ENCODE measurements at regions not wholly inside any gene's neighbourhood (a gene's known extent, or its start where the extent isn't known, plus 50 kb on each side); places are given as distances from the start of the nearest gene placed in this dataset.
"Not testable (repeated sequence)": the region's sequence is repeated elsewhere in the genome, so short reads cannot be mapped to it uniquely, and the experiment has no call there.

GRCh38 chr10:109809954-109810353, 113.4 kb downstream of the XPNPEP1 start:
- not testable (repeated sequence) for DNase-seq

GRCh38 chr10:109801191-109801590, 122.1 kb downstream of the XPNPEP1 start:
- DNase-seq, result not testable (repeated sequence)

GRCh38 chr10:109790647-109791046, 132.7 kb downstream of the XPNPEP1 start:
- DNase-seq, result no peak

GRCh38 chr10:109784236-109784635, 139.1 kb downstream of the XPNPEP1 start:
- DNase-seq, result peak; percentile 4

- DNase-seq, result no peak
Observed at GRCh38 chr10:109783286-109783685, 140.0 kb downstream of the XPNPEP1 start.

GRCh38 chr10:109780997-109781396, 142.3 kb downstream of the XPNPEP1 start:
- DNase-seq, result no peak

GRCh38 chr10:109778993-109779392, 144.3 kb downstream of the XPNPEP1 start:
- DNase-seq, result no peak

GRCh38 chr10:109774121-109774440, 149.2 kb downstream of the XPNPEP1 start:
- DNase-seq, result no peak

GRCh38 chr10:109773288-109774120, 149.8 kb downstream of the XPNPEP1 start:
- DNase-seq, result peak; percentile 52

- no peak for DNase-seq
Observed at GRCh38 chr10:109770663-109771062, 152.6 kb downstream of the XPNPEP1 start.

GRCh38 chr10:109769966-109770365, 153.3 kb downstream of the XPNPEP1 start:
- DNase-seq, result no peak

- no peak for DNase-seq
Observed at GRCh38 chr10:109765838-109766237, 157.5 kb downstream of the XPNPEP1 start.

GRCh38 chr10:109762555-109762954, 160.8 kb downstream of the XPNPEP1 start:
- DNase-seq, result no peak

GRCh38 chr10:109757670-109758069, 165.6 kb downstream of the XPNPEP1 start:
- DNase-seq, result not testable (repeated sequence)

GRCh38 chr10:109746861-109747260, 176.4 kb downstream of the XPNPEP1 start:
- no peak for DNase-seq

- no peak for DNase-seq
Observed at GRCh38 chr10:109744020-109744419, 179.3 kb downstream of the XPNPEP1 start.

- no peak for DNase-seq
Observed at GRCh38 chr10:109743574-109743973, 179.7 kb downstream of the XPNPEP1 start.

- DNase-seq, result no peak
Observed at GRCh38 chr10:109743146-109743545, 180.2 kb downstream of the XPNPEP1 start.

- DNase-seq, result no peak
Observed at GRCh38 chr10:109741712-109742111, 181.6 kb downstream of the XPNPEP1 start.

GRCh38 chr10:109740436-109740835, 182.9 kb downstream of the XPNPEP1 start:
- DNase-seq, result no peak

GRCh38 chr10:109737626-109738025, 185.7 kb downstream of the XPNPEP1 start:
- DNase-seq, result no peak

GRCh38 chr10:109737009-109737408, 186.3 kb downstream of the XPNPEP1 start:
- no peak for DNase-seq

GRCh38 chr10:109735776-109736175, 187.5 kb downstream of the XPNPEP1 start:
- no peak for DNase-seq

GRCh38 chr10:109732254-109732965, 190.9 kb downstream of the XPNPEP1 start:
- DNase-seq, result no peak
